ENCODE measurements at regions not wholly inside any gene's neighbourhood (a gene's known extent, or its start where the extent isn't known, plus 50 kb on each side); places are given as distances from the start of the nearest gene placed in this dataset.

- TF ChIP-seq, protein P1, sequence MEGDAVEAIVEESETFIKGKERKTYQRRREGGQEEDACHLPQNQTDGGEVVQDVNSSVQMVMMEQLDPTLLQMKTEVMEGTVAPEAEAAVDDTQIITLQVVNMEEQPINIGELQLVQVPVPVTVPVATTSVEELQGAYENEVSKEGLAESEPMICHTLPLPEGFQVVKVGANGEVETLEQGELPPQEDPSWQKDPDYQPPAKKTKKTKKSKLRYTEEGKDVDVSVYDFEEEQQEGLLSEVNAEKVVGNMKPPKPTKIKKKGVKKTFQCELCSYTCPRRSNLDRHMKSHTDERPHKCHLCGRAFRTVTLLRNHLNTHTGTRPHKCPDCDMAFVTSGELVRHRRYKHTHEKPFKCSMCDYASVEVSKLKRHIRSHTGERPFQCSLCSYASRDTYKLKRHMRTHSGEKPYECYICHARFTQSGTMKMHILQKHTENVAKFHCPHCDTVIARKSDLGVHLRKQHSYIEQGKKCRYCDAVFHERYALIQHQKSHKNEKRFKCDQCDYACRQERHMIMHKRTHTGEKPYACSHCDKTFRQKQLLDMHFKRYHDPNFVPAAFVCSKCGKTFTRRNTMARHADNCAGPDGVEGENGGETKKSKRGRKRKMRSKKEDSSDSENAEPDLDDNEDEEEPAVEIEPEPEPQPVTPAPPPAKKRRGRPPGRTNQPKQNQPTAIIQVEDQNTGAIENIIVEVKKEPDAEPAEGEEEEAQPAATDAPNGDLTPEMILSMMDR (IDR thresholded peaks at IDR 0.05; ENCODE audit: insufficient read depth, low read length, severe bottlenecking) = no peak
- Histone ChIP-seq H3K27me3 (ENCODE audit: control insufficient read depth, insufficient read depth, low read length) (no peaks in the 10 kb centered on the region), H3K36me3 (ENCODE audit: control insufficient read depth, insufficient read depth, low read length) (no peaks in the 10 kb centered on the region), H3K4me3 (ENCODE audit: low read depth, low read length) (no peak overlapping the region)
- DNase-seq (ENCODE audit: low read depth) = no peak
- no peak for FAIRE-seq
These were observed 164.8 kb upstream of the STK17B start for GRCh38 chr2:196336207-196336606.

DNA sequence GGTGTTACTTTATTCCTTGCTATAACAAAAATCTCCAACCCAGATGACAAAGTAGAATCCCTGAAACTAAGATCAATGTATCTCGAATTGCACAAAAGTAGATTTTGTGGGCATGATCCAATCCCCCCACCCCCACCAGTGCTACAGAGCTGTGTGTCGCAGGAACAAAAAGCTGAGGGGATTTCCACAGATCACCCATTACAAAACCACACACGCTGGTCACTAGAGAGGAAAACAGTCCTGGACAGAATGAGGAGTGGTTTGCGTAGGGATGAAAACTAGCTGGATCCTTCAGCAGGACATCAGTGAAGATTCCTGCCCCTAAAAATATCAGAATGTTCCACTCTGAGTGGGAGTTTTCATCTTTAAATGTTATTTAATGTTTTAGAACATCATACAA is 165.3 kb upstream of the STK17B start:
- TF ChIP-seq, protein P1 (IDR thresholded peaks at IDR 0.05; ENCODE audit: insufficient read depth, low read length, severe bottlenecking) = no peak
- FAIRE-seq = no peak
- Histone ChIP-seq H3K27me3 (ENCODE audit: control insufficient read depth, insufficient read depth, low read length) (no peaks in the 10 kb centered on the region), H3K4me3 (ENCODE audit: low read depth, low read length) (no peak overlapping the region), H3K36me3 (ENCODE audit: control insufficient read depth, insufficient read depth, low read length) (no peaks in the 10 kb centered on the region)
- no peak for DNase-seq (ENCODE audit: low read depth)

DNA sequence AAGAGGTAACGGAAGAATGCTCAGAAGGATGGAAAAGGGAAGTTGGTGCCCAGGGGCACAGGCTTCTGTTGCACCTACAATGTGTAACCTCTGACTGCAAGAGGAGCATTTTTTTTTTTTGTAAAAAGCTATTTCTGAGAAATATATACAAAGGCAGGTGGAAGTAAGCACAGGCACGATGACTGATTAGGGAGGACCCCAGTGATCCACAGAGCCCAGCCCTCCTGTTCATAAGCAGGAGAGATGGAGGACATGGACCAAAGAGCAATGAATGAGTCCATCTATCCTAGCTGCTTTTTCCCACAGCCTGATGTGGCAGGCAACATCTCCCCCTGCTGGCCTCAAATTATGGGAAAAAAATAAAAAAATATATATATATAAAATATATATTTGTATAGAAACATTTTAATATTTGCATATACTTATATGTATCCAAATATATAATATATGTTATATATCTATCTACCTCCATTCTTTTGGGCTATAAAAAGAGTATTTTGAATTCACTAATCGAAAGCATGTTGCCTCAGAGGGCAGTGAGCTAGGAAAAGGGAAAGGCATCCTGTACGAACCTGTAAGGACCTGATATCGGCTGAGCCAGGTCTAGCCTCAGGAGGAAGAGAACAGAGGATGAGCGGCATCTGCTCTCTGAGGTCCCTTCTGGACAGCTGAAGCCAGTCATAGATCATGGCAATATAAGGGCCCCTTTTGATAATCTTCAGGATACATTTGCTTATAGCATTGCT is 166.0 kb upstream of the STK17B start:
- TF ChIP-seq, protein P1 (IDR thresholded peaks at IDR 0.05; ENCODE audit: insufficient read depth, low read length, severe bottlenecking) = peak; percentile 12
- peak; percentile 18 for DNase-seq (ENCODE audit: low read depth)
- Histone ChIP-seq H3K27me3 (ENCODE audit: control insufficient read depth, insufficient read depth, low read length) (no peaks in the 10 kb centered on the region), H3K36me3 (ENCODE audit: control insufficient read depth, insufficient read depth, low read length) (no peaks in the 10 kb centered on the region), H3K4me3 (ENCODE audit: low read depth, low read length) (no peak overlapping the region)
- FAIRE-seq = no peak

DNA sequence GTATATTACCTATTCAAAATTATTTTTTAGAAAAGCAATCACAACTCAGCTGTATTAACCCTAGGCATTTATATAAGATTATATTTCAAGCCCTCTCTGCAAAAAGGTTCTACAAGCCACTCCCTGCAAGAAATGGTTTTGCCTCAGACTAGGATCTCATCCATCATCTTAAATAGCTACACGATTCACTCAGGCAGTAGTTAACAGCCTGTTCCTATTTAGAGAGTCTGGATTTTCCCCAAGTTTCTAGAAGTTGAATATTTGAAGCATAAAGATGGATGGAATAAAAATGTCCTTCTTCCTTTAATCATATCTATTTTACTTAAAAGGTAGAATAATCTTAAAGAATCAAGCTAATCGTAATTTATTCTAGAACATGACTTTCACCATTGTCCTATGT is 167.1 kb upstream of the STK17B start:
- Histone ChIP-seq H3K36me3 (ENCODE audit: control insufficient read depth, insufficient read depth, low read length) (no peaks in the 10 kb centered on the region), H3K27me3 (ENCODE audit: control insufficient read depth, insufficient read depth, low read length) (no peaks in the 10 kb centered on the region), H3K4me3 (ENCODE audit: low read depth, low read length) (no peak overlapping the region)
- no peak for FAIRE-seq
- TF ChIP-seq, protein P1 (IDR thresholded peaks at IDR 0.05; ENCODE audit: insufficient read depth, low read length, severe bottlenecking) = no peak
- no peak for DNase-seq (ENCODE audit: low read depth)

DNA sequence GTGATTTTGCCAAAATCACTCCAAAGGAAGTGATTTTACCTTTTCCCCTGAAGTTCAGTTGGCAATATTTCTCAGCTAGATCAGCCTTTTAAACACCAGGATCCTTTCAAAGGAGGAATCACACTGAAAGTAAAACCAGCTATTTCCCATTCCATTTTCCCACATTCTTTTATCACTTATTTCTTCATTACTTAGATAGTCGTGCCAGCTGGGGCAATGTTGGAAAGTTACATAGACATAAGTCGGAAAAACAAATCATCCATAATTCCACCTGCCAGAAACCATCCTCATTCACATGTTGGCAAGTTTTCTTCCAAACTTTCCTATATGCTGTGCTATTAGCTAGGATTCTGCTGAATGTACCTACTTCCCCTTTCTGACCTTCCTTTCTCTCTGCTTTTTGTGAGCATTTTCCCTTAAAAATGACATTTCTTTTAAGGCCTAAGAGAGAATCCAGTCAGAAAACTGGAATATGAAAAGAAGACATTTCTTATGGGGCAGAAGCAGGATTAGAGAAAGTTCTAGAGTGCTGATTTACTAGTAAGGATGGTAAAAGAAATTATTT is 170.0 kb upstream of the STK17B start:
- TF ChIP-seq, protein P1 (IDR thresholded peaks at IDR 0.05; ENCODE audit: insufficient read depth, low read length, severe bottlenecking) = no peak
- no peak for FAIRE-seq
- DNase-seq (ENCODE audit: low read depth) = no peak
- Histone ChIP-seq H3K4me3 (ENCODE audit: low read depth, low read length) (no peak overlapping the region), H3K36me3 (ENCODE audit: control insufficient read depth, insufficient read depth, low read length) (no peaks in the 10 kb centered on the region), H3K27me3 (ENCODE audit: control insufficient read depth, insufficient read depth, low read length) (no peaks in the 10 kb centered on the region)
